BJ (cell line): ENCODE measurements at regions not wholly inside any gene's neighbourhood (a gene's known extent, or its start where the extent isn't known, plus 50 kb on each side); places are given as distances from the start of the nearest gene placed in this dataset.
"Not testable (repeated sequence)": the region's sequence is repeated elsewhere in the genome, so short reads cannot be mapped to it uniquely, and the experiment has no call there.

Experiments used
- CTCF ChIA-PET: fragments of 350-600 bp; formaldehyde crosslinking; extraction: SDS; loops from one replicate; lab custom pipeline; 2021; ENCODE audit warnings: antibody characterized with exemption, inconsistent platforms; lab: Yijun Ruan, JAX
- POLR2A ChIA-PET: fragments of 300-600 bp; sonication (Branson Sonifier 250); formaldehyde crosslinking; extraction: SDS; loops from one replicate; lab custom pipeline; 2021; ENCODE audit warnings: antibody characterized with exemption; lab: Charles Lee
- DNase-seq: peaks from one replicate; pipeline ENCODE4 v3.0.0-alpha.2; 2011; ENCODE audit warnings: low read depth
- H3K27me3 ChIP-seq: 2 replicates; pipeline ENCODE4 v1.6.0; 2011; ENCODE audit warnings: low read length; ENCODE audit not compliant: control insufficient read depth, insufficient read depth
- H3K36me3 ChIP-seq: 2 replicates; pipeline ENCODE4 v1.5.1; 2011; ENCODE audit warnings: low read length; ENCODE audit not compliant: control insufficient read depth, insufficient read depth
- H3K4me3 ChIP-seq: 2 replicates; pipeline ENCODE4 v1.5.1; 2011; ENCODE audit warnings: low read depth, mild to moderate bottlenecking, control low read depth, low read length
- CTCF ChIP-seq: IDR thresholded peaks from 2 replicates; pipeline ENCODE4 v1.5.1; 2011; ENCODE audit warnings: low read depth, mild to moderate bottlenecking, control low read depth, inconsistent platforms, low read length, moderate library complexity; ENCODE audit not compliant: insufficient read depth

GRCh38 chr2:85942346-85942957 is 53.7 kb upstream of the ST3GAL5 start:
- no peak for TF ChIP-seq CTCF
- ChIA-PET POLR2A (no interaction called here), CTCF (no interaction called here)
- peaks cover 3% of the 10 kb centered on the region for H3K27me3 ChIP-seq
- no peak for DNase-seq
- no peak overlapping the region for H3K4me3 ChIP-seq
- H3K36me3 ChIP-seq, result no peaks in the 10 kb centered on the region

GRCh38 chr2:85941490-85941889 is 52.7 kb upstream of the ST3GAL5 start:
- H3K4me3 ChIP-seq, DNase-seq, POLR2A ChIA-PET, CTCF ChIA-PET, H3K27me3 ChIP-seq, H3K36me3 ChIP-seq: not testable (repeated sequence)

- no peak overlapping the region for H3K4me3 ChIP-seq
- TF ChIP-seq CTCF, result no peak
- DNase-seq, result no peak
- no peaks in the 10 kb centered on the region for H3K36me3 ChIP-seq
- ChIA-PET CTCF (interaction anchor here (1.0 kb wide), 1 partner anchor 15 kb away, joined by 3 read pairs; no protein-coding TSS in a partner anchor), POLR2A (no interaction called here)
- 0 out of 2 replicates have a peak, but pooled peaks cover 2% of the 10 kb centered on the region for H3K27me3 ChIP-seq
These were observed 50.3 kb upstream of the ST3GAL5 start for GRCh38 chr2:85939131-85939530.
